CD14-positive monocyte (primary cell): ENCODE measurements at regions not wholly inside any gene's neighbourhood (a gene's known extent, or its start where the extent isn't known, plus 50 kb on each side); places are given as distances from the start of the nearest gene placed in this dataset.

Experiments
- DNase-seq, 3 donors: peaks; one replicate each; pipeline ENCODE4 v3.0.0-alpha.2; 2011 to 2022
- H2AFZ ChIP-seq: 2 replicates; pipeline ENCODE4 v1.6.0; 2012; ENCODE audit warnings: mild to moderate bottlenecking, low read depth, low read length, inconsistent platforms; ENCODE audit not compliant: insufficient read depth, poor library complexity, severe bottlenecking
- H3K27ac ChIP-seq, 2 donors: 1 replicate in 1 of 2; 2 replicates in 1 of 2; pipeline ENCODE4 v1.5.1; 2012 to 2013; ENCODE audit warnings: low read length in 2 of 2, control low read depth in 1 of 2, inconsistent platforms in 1 of 2, low read depth in 1 of 2, mild to moderate bottlenecking in 1 of 2
- H3K27me3 ChIP-seq, 2 donors: one replicate each; pipeline versions ENCODE4 v1.6.0 to v1.6.1; 2011 to 2013; ENCODE audit warnings: low read length in 2 of 2; ENCODE audit not compliant: control insufficient read depth in 2 of 2, insufficient read depth in 2 of 2
- H3K36me3 ChIP-seq, 2 donors: replicated peaks in 1 of 2; 1 replicate in 1 of 2; 2 replicates in 1 of 2; pipeline versions ENCODE4 v1.5.1 to v1.6.1; 2012 to 2013; ENCODE audit warnings: low read length in 2 of 2, control low read depth in 1 of 2, inconsistent platforms in 1 of 2, mild to moderate bottlenecking in 1 of 2; ENCODE audit not compliant: insufficient read depth in 2 of 2, control insufficient read depth in 1 of 2
- H3K4me1 ChIP-seq, 2 donors: 1 replicate in 1 of 2; 2 replicates in 1 of 2; pipeline versions ENCODE4 v1.5.1 to v1.6.1; 2012 to 2013; ENCODE audit warnings: low read length in 2 of 2, control low read depth in 1 of 2, inconsistent platforms in 1 of 2, mild to moderate bottlenecking in 1 of 2, moderate library complexity in 1 of 2; ENCODE audit not compliant: insufficient read depth in 2 of 2, control insufficient read depth in 1 of 2
- H3K4me2 ChIP-seq: replicated peaks from 2 replicates; pipeline ENCODE3; 2012; ENCODE audit warnings: low read length, moderate library complexity, mild to moderate bottlenecking; ENCODE audit not compliant: poor library complexity, severe bottlenecking; ENCODE audit errors: extremely low read depth
- H3K4me3 ChIP-seq, 3 experiments: fragments of 200-600 bp in 1 of 3; sonication (generic) in 1 of 3; replicated peaks in 1 of 3; 1 replicate in 2 of 3; 2 replicates in 1 of 3; pipeline ENCODE4 v1.5.1; 2011 to 2013; ENCODE audit warnings: low read length in 3 of 3, mild to moderate bottlenecking in 3 of 3, control low read depth in 2 of 3, low read depth in 2 of 3, inconsistent platforms in 1 of 3, moderate library complexity in 1 of 3
- H3K79me2 ChIP-seq: 2 replicates; pipeline ENCODE4 v1.6.0; 2012; ENCODE audit warnings: mild to moderate bottlenecking, control low read depth, inconsistent platforms, low read length, moderate library complexity; ENCODE audit not compliant: insufficient read depth
- H3K9ac ChIP-seq: 2 replicates; pipeline ENCODE4 v1.6.0; 2017; ENCODE audit warnings: low read length, mild to moderate bottlenecking; ENCODE audit not compliant: insufficient read depth, poor library complexity, severe bottlenecking
- H3K9me3 ChIP-seq, 2 donors: replicated peaks in 1 of 2; 1 replicate in 1 of 2; 2 replicates in 1 of 2; pipeline versions ENCODE4 v1.5.1 to v1.6.1; 2012 to 2013; ENCODE audit warnings: low read length in 2 of 2, control low read depth in 1 of 2; ENCODE audit not compliant: control insufficient read depth in 1 of 2, insufficient read depth in 1 of 2
- H4K20me1 ChIP-seq: 2 replicates; pipeline ENCODE4 v1.6.0; 2012; ENCODE audit warnings: mild to moderate bottlenecking, low read length, control low read depth, moderate library complexity; ENCODE audit not compliant: insufficient read depth
- H3K27ac Mint-ChIP-seq, 7 donors: one replicate each; pipeline ENCODE4 v1.8.0; 2020; ENCODE audit warnings: mild to moderate bottlenecking in 7 of 7, mixed read lengths in 7 of 7, moderate library complexity in 6 of 7, inconsistent platforms in 2 of 7
- H3K27me3 Mint-ChIP-seq, 3 donors: one replicate each; pipeline ENCODE4 v1.8.0; 2021 to 2022; ENCODE audit warnings: low read depth in 3 of 3, mild to moderate bottlenecking in 3 of 3, mixed read lengths in 3 of 3, moderate library complexity in 3 of 3, inconsistent platforms in 1 of 3
- H3K36me3 Mint-ChIP-seq, 2 donors: one replicate each; pipeline ENCODE4 v1.8.0; 2020; ENCODE audit warnings: mixed read lengths in 2 of 2, inconsistent platforms in 1 of 2, mild to moderate bottlenecking in 1 of 2
- H3K4me1 Mint-ChIP-seq: one replicate; pipeline ENCODE4 v1.8.0; 2020; ENCODE audit warnings: mild to moderate bottlenecking, mixed read lengths
- H3K4me3 Mint-ChIP-seq, 2 donors: one replicate each; pipeline ENCODE4 v1.8.0; 2020; ENCODE audit warnings: mild to moderate bottlenecking in 2 of 2, mixed read lengths in 2 of 2, moderate library complexity in 1 of 2
- H3K9me3 Mint-ChIP-seq, 7 donors: one replicate each; pipeline ENCODE4 v1.8.0; 2020 to 2022; ENCODE audit warnings: mixed read lengths in 7 of 7, mild to moderate bottlenecking in 6 of 7, moderate library complexity in 6 of 7, inconsistent platforms in 2 of 7
- CTCF ChIP-seq: fragments of 200-600 bp; IDR thresholded peaks from one replicate; pipeline ENCODE4 v1.8.0; 2022; ENCODE audit warnings: antibody characterized with exemption, mild to moderate bottlenecking
- WGBS: methylation state at CpG from one replicate; pipeline ENCODE4 v1.1.5; 2013; ENCODE audit warnings: missing lambda C conversion rate; ENCODE audit not compliant: insufficient coverage; 5-methylcytosine and 5-hydroxymethylcytosine counted together
- intact Hi-C, 2 donors: fragments of 100-400 bp; cut with micrococcal nuclease; formaldehyde crosslinking; loops; one replicate each; pipeline versions ENCODE4 v1.15.0 to v1.15.1; 2023

- no peak overlapping the region for H3K4me3 ChIP-seq
- Mint-ChIP-seq H3K9me3 (peaks cover 0 to 3% (median 0%) of the 10 kb centered on the region in 7 donors), H3K27ac (no peak overlapping the region), H3K27me3 (peaks cover 0 to 1% (median 1%) of the 10 kb centered on the region in 3 donors), H3K36me3 (no peaks in the 10 kb centered on the region), H3K4me1 (peaks cover 6% of the 10 kb centered on the region), H3K4me3 (no peak overlapping the region)
- no peaks in the 10 kb centered on the region for H3K36me3 ChIP-seq
- no peaks in the 10 kb centered on the region for H3K79me2 ChIP-seq
- 75% methylated on average over 12 of the region's 14 CpGs for WGBS
- no peaks in the 10 kb centered on the region for H3K27me3 ChIP-seq
- no peak overlapping the region for H3K9ac ChIP-seq
- no peak overlapping the region for H3K4me2 ChIP-seq
- no peaks in the 10 kb centered on the region for H3K4me1 ChIP-seq
- H3K9me3 ChIP-seq: no peaks in the 10 kb centered on the region
- no peaks in the 10 kb centered on the region for H4K20me1 ChIP-seq
- no peak overlapping the region for H3K27ac ChIP-seq
- no peak for DNase-seq
- TF ChIP-seq CTCF: no peak
- intact Hi-C loops: no loop called here
- H2AFZ ChIP-seq: no peak overlapping the region
Observed at GRCh38 chr20:11777387-11778205, 140.1 kb upstream of the BTBD3 start.

- Mint-ChIP-seq H3K9me3 (peaks cover 0 to 3% (median 0%) of the 10 kb centered on the region in 7 donors), H3K4me1 (peaks cover 6% of the 10 kb centered on the region), H3K27ac (no peak overlapping the region), H3K27me3 (peaks cover 0 to 1% (median 1%) of the 10 kb centered on the region in 3 donors), H3K36me3 (no peaks in the 10 kb centered on the region), H3K4me3 (peak overlapping the region in 1 of 2 donors; percentile 33)
- Histone ChIP-seq H3K36me3 (no peaks in the 10 kb centered on the region), H3K9me3 (no peaks in the 10 kb centered on the region), H2AFZ (no peak overlapping the region), H4K20me1 (no peaks in the 10 kb centered on the region), H3K4me3 (no peak overlapping the region), H3K27ac (no peak overlapping the region), H3K4me1 (no peaks in the 10 kb centered on the region), H3K4me2 (no peak overlapping the region), H3K79me2 (no peaks in the 10 kb centered on the region), H3K9ac (no peak overlapping the region), H3K27me3 (no peaks in the 10 kb centered on the region)
- WGBS: no CpG with 5 or more reads among the region's 5 CpGs
- TF ChIP-seq CTCF: no peak
- intact Hi-C loops: no loop called here
- no peak for DNase-seq
Observed at GRCh38 chr20:11778206-11778570, 139.5 kb upstream of the BTBD3 start.
